Nephron (organoid): ENCODE measurements at regions not wholly inside any gene's neighbourhood (a gene's known extent, or its start where the extent isn't known, plus 50 kb on each side); places are given as distances from the start of the nearest gene placed in this dataset.
"Not testable (repeated sequence)": the region's sequence is repeated elsewhere in the genome, so short reads cannot be mapped to it uniquely, and the experiment has no call there.

ENCODE experiments used
- H3K27ac Mint-ChIP-seq, 3 experiments: 2 replicates each; pipeline ENCODE4 v1.8.0; 2020; ENCODE audit warnings: mixed read lengths in 3 of 3, mild to moderate bottlenecking in 2 of 3, moderate library complexity in 1 of 3
- H3K27me3 Mint-ChIP-seq: 2 replicates; pipeline ENCODE4 v1.8.0; 2021; ENCODE audit warnings: low read depth, mild to moderate bottlenecking, moderate library complexity, mixed read lengths
- H3K36me3 Mint-ChIP-seq: 2 replicates; pipeline ENCODE4 v1.8.0; 2020; ENCODE audit warnings: low read depth, mixed read lengths
- H3K4me1 Mint-ChIP-seq: 2 replicates; pipeline ENCODE4 v1.8.0; 2020; ENCODE audit warnings: mixed read lengths
- H3K4me3 Mint-ChIP-seq, 3 experiments: 2 replicates each; pipeline ENCODE4 v1.8.0; 2020; ENCODE audit warnings: mild to moderate bottlenecking in 3 of 3, mixed read lengths in 3 of 3, moderate library complexity in 2 of 3
- H3K9me3 Mint-ChIP-seq: 2 replicates; pipeline ENCODE4 v1.8.0; 2020; ENCODE audit warnings: mixed read lengths
- CTCF ChIP-seq, 3 experiments: fragments of 200-600 bp; sonication (generic); IDR thresholded peaks; one replicate each; pipeline ENCODE4 v1.5.0; 2021; ENCODE audit warnings: antibody characterized with exemption in 3 of 3; ENCODE audit not compliant: unreplicated experiment in 3 of 3

GRCh38 chr3:78087134-78087533 lies 1047.2 kb downstream of the ROBO2 start:
- Mint-ChIP-seq H3K27ac (no peak overlapping the region), H3K36me3 (no peaks in the 10 kb centered on the region), H3K9me3 (peaks cover 13% of the 10 kb centered on the region), H3K4me1 (peaks cover 10% of the 10 kb centered on the region), H3K27me3 (no peaks in the 10 kb centered on the region), H3K4me3 (no peak overlapping the region)
- no peak for TF ChIP-seq CTCF (IDR thresholded peaks at IDR 0.05; ENCODE audit: unreplicated experiment in 3 of 3)

- Mint-ChIP-seq H3K9me3 (peaks cover 16% of the 10 kb centered on the region), H3K4me3 (no peak overlapping the region), H3K36me3 (no peaks in the 10 kb centered on the region), H3K4me1 (peaks cover 15% of the 10 kb centered on the region), H3K27ac (no peak overlapping the region), H3K27me3 (no peaks in the 10 kb centered on the region)
- no peak for TF ChIP-seq CTCF (IDR thresholded peaks at IDR 0.05; ENCODE audit: unreplicated experiment in 3 of 3)
These were observed 1048.1 kb downstream of the ROBO2 start for GRCh38 chr3:78088006-78088405.

GRCh38 chr3:78090382-78090781 lies 1050.5 kb downstream of the ROBO2 start:
- H3K36me3 Mint-ChIP-seq: no peaks in the 10 kb centered on the region
- no peak overlapping the region for H3K4me3 Mint-ChIP-seq
- peaks cover 15% of the 10 kb centered on the region for H3K4me1 Mint-ChIP-seq
- TF ChIP-seq CTCF (IDR thresholded peaks at IDR 0.05; ENCODE audit: unreplicated experiment in 3 of 3): no peak
- H3K9me3 Mint-ChIP-seq: peaks cover 17% of the 10 kb centered on the region
- no peaks in the 10 kb centered on the region for H3K27me3 Mint-ChIP-seq
- H3K27ac Mint-ChIP-seq: no peak overlapping the region

- Mint-ChIP-seq H3K36me3 (no peaks in the 10 kb centered on the region), H3K27ac (no peak overlapping the region), H3K4me1 (peaks cover 15% of the 10 kb centered on the region), H3K4me3 (no peak overlapping the region), H3K27me3 (no peaks in the 10 kb centered on the region), H3K9me3 (peaks cover 14% of the 10 kb centered on the region)
- no peak for TF ChIP-seq CTCF (IDR thresholded peaks at IDR 0.05; ENCODE audit: unreplicated experiment in 3 of 3)
These were observed 1051.7 kb downstream of the ROBO2 start for GRCh38 chr3:78091478-78092119.

GRCh38 chr3:78092574-78092973 lies 1052.7 kb downstream of the ROBO2 start:
- H3K9me3 Mint-ChIP-seq: peaks cover 14% of the 10 kb centered on the region
- H3K27ac Mint-ChIP-seq, H3K36me3 Mint-ChIP-seq, H3K4me3 Mint-ChIP-seq, H3K27me3 Mint-ChIP-seq: not testable (repeated sequence)
- H3K4me1 Mint-ChIP-seq: peaks cover 15% of the 10 kb centered on the region

- Mint-ChIP-seq H3K27me3 (no peaks in the 10 kb centered on the region), H3K4me3 (no peak overlapping the region), H3K4me1 (peaks cover 11% of the 10 kb centered on the region), H3K9me3 (peaks cover 13% of the 10 kb centered on the region), H3K36me3 (no peaks in the 10 kb centered on the region), H3K27ac (no peak overlapping the region)
- no peak for TF ChIP-seq CTCF (IDR thresholded peaks at IDR 0.05; ENCODE audit: unreplicated experiment in 3 of 3)
These were observed 1056.8 kb downstream of the ROBO2 start for GRCh38 chr3:78096488-78097255.
